ENCODE measurements at regions not wholly inside any gene's neighbourhood (a gene's known extent, or its start where the extent isn't known, plus 50 kb on each side); places are given as distances from the start of the nearest gene placed in this dataset.
"Not testable (repeated sequence)": the region's sequence is repeated elsewhere in the genome, so short reads cannot be mapped to it uniquely, and the experiment has no call there.

DNA sequence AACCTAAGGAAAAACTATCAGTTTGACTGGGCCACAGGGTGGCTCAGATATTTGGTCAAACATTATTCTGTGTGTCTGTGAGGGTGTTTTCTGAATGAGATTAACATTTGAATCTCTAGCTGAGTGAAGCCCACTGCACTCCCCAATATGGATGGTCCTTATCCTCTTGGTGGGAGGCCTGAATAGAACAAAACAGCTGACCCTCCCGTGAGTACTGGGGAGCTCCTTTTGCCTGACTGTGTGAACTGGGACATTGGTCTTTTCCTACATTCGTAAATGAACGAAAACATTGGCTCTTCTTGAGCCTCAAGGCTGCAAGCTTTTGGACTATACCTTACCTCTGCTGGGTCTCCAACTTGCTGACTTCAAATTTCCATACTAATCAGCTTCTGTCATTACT is 134.2 kb downstream of the SPATA31A6 start:
- H3K4me3 ChIP-seq (ENCODE audit: low read depth, low read length); DNase-seq (ENCODE audit: low read depth): not testable (repeated sequence)

DNA sequence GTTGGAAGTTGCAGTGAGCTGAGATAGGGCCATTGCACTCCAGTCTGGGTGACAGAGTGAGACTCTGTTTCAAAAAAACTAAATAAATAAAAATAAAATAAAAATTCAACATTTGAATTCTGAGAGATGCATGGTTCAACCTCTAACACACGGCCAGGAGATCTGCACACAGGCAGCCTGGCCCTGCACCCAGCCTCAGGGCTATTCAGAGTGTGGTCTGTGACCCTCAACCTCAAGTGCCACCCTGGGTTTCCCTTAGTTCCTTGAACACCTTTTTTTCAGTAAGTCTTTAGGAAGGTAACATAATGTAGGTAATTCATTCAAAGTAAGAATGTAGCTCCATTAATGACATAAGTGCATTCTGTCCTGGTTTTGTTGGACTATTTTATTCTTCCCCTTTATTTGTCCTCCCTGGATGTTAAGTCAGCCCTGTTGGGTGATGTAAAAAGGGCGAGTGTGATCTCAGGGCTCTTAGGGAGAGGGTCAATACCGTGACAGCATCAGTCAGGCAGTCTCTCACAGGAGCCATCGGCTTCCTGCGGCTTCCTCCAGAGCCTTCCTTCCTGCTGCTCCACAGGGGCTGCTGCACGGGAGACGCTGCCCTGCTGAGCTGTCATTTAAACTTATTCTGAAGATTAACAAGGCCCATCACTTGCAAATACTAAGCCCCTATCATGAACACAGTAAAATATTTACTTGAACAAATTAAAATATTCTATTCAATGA is 139.8 kb downstream of the SPATA31A6 start:
- DNase-seq (ENCODE audit: low read depth); H3K4me3 ChIP-seq (ENCODE audit: low read depth, low read length): not testable (repeated sequence)

DNA sequence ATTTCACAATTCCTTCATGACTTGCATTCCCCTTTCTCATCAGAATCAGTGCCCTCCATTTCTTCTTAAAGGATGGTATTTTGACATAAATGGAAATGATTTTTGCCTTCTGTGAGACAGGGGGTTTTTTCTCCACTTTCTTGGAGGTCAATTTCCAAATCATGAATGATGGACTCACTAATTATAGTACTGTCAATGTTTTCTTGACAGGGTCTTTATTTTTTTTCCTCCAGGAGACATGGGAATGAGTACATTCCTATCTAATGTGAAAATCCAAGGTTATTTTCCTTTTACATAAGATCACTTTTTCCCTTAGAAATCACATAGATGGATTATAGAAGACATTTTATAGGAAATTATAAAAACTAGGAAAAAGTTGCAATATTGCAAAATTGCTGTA is 141.7 kb downstream of the SPATA31A6 start:
- DNase-seq (ENCODE audit: low read depth); H3K4me3 ChIP-seq (ENCODE audit: low read depth, low read length): not testable (repeated sequence)

DNA sequence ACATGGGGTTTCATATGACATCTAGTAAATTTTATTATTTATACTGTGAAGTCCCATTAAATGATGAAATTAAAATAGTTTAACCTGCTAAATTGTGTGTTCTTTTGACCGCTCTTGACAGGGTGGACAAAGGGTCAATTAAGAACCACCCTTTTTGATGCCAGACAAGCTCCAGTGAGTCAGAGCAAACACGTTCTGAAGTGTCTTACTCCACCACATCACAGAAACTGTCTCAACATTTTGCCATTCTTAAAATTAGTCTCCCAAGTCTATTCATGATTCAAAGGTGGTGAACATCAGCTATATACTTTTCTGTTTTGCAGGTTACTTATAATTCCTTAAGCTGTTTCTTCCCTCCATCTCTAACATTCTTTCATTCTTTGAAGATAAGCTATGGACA is 142.1 kb downstream of the SPATA31A6 start:
- not testable (repeated sequence) for H3K4me3 ChIP-seq (ENCODE audit: low read depth, low read length); DNase-seq (ENCODE audit: low read depth)

DNA sequence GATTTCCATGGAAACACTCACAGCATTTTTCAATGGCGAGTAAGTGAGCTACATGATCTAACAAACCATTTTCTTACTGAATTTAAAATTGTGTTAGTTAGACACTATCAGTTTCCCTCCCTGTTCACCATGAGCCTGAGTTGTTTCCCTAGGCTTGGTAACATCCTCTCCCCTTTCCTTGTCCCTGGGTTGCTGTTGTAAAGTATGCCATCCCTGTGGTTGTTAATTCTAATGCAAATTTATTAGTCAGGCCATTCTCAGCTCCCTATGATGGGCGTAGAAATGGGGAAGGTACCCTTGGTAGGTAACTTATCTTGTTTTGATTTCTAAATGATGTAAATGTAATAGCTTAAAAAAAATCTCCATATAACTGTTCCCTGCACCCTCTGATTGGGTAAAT is 143.0 kb downstream of the SPATA31A6 start:
- DNase-seq (ENCODE audit: low read depth); H3K4me3 ChIP-seq (ENCODE audit: low read depth, low read length): not testable (repeated sequence)

DNA sequence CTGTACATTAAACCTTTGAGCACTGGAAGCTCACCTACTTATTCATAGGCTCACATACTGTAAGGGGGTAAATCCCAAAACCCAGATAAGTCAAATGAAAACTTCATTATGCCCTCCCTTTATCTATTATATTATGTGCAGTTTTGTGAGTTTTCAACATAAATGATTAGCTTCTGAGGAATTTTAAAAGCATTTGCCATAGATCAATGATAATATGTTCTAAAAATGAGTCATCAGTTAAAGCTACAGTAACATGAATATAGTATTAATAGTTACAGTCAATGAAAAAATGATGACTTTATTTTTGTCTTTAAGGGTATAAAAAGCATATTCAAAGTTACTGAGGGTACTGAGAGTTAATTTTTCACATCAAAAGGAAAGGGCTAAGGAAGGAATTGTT is 151.9 kb downstream of the SPATA31A6 start:
- DNase-seq (ENCODE audit: low read depth); H3K4me3 ChIP-seq (ENCODE audit: low read depth, low read length): not testable (repeated sequence)

DNA sequence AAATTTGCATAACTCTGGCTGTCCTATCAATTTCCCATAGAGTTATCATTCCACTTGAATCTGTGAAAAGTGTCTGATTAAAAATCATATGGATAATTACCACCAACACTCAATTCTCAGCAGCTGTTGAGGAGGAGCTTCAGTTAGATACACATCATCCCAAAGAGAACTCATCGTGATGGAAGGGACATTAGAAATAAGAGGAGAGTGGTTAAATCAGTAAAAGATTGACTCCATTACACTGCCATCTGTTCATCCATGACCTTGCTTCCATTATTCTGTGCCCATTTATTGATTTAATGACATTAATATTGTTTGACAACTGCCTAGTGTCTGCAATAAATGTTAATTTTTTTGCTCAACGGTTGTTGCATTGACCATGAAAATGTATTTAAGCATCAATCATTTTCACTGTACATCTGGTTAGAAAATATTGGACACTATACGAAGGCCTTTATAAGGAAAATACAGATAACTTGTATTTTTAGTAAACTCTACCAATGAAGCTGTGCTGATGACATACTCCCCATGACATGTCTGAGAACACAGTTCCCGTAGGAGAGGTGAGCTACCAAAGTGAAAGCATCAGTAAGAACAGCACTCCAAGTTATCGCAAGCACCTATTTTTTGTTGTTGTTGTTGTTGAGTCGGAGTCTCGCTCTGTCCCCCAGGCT is 152.7 kb downstream of the SPATA31A6 start:
- not testable (repeated sequence) for DNase-seq (ENCODE audit: low read depth); H3K4me3 ChIP-seq (ENCODE audit: low read depth, low read length)

DNA sequence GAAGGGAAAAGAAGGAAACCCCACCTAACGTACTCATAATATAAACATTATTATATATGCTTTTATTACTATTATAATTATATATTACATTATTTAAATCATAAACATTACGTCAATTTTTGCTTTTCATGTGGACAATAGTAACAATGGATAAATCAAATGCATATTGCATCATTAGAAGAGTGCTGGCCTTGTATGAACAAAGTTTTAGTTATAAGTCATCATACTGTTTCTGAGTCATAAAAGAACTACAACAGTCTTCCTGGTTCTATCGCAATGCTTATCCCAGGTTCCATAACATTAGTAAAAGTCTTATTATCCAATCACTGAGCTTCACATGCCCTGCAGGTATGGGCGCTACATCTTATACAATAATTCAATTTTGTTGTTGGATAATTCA is 154.8 kb downstream of the SPATA31A6 start:
- not testable (repeated sequence) for DNase-seq (ENCODE audit: low read depth); H3K4me3 ChIP-seq (ENCODE audit: low read depth, low read length)

DNA sequence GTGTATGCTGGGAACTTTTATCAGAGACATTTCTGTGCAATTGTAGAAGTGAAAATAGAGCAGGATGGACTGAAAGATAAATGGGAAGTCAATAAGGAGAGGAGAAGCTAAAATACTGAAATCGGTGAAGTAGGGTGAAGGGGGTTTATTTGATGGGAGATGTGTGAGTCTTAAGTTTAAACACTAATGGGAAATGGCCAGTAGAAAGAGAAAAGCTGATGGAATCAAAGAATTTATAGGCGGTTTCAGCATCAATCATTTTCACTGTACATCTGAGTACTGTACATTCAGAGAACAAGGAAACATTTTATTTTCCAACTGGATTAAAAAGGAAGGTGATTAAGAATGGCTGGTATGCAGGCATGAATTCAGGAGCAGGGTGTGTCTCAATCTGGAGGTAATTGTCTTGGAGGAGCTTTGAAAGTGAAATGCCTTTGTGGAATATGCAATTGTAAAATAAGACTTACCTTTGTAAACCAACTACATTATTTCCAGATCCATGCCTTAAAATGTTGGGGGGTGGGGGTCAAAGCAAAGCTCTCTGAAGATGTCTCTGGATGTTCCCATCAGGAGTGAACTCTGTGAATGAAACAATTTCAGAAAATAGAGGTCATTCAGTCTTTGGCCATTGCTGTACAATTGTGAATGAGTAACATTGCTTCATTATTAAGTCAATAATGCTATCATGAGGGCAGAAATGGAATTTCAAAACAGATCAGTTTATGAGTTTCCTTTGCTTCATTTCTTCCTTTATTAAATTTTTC is 156.4 kb downstream of the SPATA31A6 start:
- not testable (repeated sequence) for DNase-seq (ENCODE audit: low read depth); H3K4me3 ChIP-seq (ENCODE audit: low read depth, low read length)

DNA sequence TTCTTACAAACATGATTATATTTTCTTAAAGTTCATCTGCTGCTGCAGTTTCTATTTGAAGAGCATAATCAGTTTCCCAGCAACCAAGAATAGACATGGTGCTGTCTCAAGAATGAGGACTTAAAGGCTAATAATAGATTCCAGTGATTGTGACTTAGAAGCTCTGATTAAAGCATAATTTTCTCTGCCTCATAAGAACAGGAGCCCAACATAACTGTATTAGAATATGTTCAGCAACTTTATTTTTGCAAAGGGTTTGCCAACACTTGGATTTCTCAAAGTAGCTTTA is 156.9 kb downstream of the SPATA31A6 start:
- not testable (repeated sequence) for DNase-seq (ENCODE audit: low read depth); H3K4me3 ChIP-seq (ENCODE audit: low read depth, low read length)

DNA sequence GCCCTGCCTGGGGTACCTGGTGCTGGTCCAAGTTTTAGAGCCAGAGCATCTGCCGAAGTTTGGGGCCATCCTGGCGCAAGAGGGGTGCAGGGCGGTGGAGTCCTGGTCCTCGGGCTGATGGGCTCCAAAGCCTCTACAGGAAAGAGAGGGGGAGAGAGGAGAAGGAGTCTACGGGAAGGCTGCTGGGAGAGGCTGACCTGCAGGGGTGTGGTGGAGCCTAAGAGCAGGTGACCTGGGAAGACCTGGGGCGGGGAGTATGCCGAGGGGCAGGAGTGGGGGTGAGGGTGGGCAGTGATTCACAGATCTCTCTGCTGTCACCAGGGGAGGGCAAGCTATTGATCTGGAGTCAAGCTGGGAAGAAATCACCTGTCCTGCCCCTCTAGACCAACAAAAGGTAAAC is 158.4 kb downstream of the SPATA31A6 start:
- not testable (repeated sequence) for DNase-seq (ENCODE audit: low read depth); H3K4me3 ChIP-seq (ENCODE audit: low read depth, low read length)

DNA sequence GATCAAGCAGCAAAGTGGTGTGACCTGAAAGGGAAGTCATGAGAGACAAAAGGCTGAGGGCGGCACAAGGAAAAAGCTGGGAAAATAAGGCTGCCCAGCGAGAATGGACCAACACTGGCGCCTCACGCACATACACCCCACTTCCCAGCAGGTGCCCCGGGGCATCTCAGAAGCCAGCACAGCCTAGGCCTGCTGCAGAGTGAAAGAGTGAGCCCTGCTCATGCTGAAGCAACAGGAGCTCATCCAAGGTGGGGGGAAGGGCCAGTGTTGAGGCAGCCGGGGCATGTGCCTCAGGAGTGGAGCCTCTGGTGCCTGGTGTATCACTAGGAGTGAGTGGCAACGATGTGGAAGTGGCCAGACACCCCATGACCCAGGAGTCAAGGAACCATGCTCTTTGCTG is 158.8 kb downstream of the SPATA31A6 start:
- not testable (repeated sequence) for H3K4me3 ChIP-seq (ENCODE audit: low read depth, low read length); DNase-seq (ENCODE audit: low read depth)

DNA sequence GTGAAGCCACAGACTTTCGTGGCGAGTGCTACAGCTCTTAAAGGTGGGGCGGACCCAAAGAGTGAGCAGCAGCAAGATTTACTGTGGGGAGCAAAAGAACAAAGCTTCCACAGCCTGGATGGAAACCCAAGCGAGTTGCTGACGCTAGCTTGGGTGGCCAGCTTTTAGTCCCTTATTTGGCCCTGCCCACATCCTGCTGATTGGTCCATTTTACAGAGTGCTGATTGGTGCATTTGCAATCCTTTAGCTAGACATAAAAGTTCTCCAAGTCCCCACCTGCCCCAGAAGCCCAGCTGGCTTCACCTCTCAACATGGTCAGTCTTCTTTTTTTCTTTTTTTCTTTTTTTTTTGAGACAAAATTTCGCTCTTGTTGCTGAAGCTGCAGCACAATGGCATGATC is 161.0 kb downstream of the SPATA31A6 start:
- not testable (repeated sequence) for DNase-seq (ENCODE audit: low read depth); H3K4me3 ChIP-seq (ENCODE audit: low read depth, low read length)

DNA sequence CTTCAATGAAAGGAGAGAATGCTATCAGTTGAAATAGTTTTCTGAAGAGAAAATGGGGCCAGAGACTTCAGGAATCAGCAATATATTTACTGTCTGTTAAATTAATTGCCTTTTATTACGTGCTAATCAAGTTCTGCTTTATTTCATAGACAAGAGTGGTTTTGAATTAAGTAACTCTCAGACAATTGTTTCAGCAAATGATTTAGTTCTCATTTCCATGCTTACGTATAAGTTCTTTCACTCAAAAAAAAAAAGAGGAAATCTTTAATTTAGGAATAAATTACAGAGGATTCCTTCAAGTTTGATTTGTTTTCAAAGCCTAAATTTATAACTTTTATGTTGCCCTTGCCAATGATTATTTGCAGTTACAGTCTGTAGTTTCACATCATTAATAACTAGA is 163.5 kb downstream of the SPATA31A6 start:
- not testable (repeated sequence) for DNase-seq (ENCODE audit: low read depth); H3K4me3 ChIP-seq (ENCODE audit: low read depth, low read length)

DNA sequence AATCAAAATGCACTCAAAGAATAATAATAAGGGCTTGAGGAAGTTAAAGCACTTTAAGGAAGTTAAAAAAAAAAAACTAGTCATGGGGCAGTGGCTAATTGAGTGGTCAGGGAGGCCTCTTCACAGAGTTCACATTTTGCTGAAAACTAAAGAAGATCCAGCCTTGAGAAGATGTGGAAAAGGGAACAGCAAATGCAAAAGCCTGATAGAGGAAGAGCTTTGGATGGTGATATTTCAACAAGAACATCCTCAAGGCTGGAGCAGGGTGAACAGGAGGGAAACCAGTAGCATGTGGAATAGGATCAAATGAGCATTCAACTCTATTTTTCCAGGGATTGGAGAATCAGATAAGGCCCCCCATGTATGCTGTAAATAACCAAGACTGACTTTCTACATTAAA is 165.7 kb downstream of the SPATA31A6 start:
- not testable (repeated sequence) for H3K4me3 ChIP-seq (ENCODE audit: low read depth, low read length); DNase-seq (ENCODE audit: low read depth)

DNA sequence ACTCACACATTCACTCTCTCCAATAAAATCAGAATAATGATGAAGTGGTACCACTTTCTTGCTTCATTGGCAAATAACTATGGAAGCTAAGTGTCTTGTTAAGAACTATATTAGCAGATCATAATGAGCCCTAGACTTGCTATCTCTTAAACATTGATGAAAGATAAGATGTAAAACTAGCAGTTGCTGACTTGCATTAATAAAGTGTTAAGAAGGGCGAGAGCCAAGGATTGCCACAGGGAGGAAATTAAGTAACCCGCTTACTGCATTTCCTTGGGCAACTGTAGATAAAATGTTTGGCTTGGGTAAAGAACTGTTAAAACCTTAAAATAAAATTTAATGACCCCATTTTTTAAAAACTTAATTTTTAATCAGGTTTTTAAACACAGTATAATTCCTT is 167.0 kb downstream of the SPATA31A6 start:
- not testable (repeated sequence) for H3K4me3 ChIP-seq (ENCODE audit: low read depth, low read length)

DNA sequence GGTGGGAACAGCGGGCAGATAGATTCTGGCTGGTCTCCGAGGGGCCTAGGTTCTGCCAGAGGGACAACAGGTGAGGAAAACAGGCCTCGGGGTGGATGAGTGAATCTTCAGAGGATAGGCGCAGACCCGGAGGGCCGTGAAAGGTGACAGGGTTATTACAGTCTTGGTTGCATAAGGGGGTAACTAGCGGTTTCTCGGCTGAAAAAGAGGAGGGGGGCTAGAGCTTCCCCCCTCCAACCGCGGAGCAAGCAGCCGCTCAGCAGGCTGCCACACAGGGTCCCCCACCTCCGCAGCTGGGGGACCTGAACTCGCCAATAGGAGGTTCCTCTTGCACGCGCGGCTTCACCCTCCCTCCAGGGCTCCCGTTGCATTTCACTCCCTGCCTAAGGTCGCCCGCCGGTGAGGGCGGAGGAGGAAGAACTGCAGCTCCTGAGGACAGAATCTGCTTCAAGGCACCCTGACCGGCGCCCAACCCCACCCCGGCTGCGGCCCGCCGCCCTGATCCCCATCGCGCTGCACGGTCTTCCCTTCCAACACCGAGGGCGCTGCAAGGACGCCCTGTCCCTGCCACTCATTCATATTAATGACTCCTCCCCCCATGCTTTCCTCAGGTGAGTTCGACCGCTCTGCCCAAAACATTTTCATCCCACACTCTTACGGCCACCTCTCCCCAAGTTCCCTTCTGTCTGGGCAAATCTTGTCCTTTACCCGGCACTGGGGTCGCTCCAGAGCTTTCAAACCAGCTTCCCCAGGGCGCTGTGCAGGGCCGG is 174.3 kb downstream of the SPATA31A6 start:
- DNase-seq (ENCODE audit: low read depth); H3K4me3 ChIP-seq (ENCODE audit: low read depth, low read length): not testable (repeated sequence)

More for the DNA sequence above, 167.0 kb downstream of the SPATA31A6 start:
- DNase-seq (ENCODE audit: low read depth), result not testable (repeated sequence)

DNA sequence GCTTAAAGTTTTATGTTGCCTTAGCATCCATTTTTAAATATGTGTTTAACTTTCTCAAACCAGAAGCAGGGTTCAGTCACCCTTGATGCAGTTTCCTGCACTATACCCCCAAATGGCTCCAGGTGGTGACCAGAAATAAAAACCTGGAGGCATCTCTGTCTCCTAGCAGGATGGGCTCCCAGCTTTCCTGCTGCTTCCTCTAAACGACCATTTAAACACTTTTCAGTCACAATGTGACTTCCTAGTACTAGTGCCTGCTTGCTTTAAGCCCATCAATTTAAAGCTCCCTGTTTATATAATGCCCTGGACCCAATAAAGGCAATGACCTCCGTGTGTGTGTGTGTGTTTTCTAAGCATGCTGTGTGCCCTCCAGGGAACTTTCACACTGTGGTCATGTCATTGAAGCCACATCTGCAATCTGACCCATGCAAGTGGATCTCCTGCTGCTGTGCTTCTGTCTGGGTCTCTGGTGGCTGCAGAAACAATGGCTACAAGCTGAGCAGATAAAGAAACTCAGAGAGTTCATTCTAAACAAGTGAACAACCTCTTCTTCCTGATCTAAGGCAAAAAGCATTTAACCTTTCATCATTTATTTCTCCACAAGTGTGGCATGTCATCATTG is 175.3 kb downstream of the SPATA31A6 start:
- H3K4me3 ChIP-seq (ENCODE audit: low read depth, low read length); DNase-seq (ENCODE audit: low read depth): not testable (repeated sequence)
